ENCODE measurements at regions not wholly inside any gene's neighbourhood (a gene's known extent, or its start where the extent isn't known, plus 50 kb on each side); places are given as distances from the start of the nearest gene placed in this dataset.

- Histone ChIP-seq H3K9me3 (peaks cover 0 to 3% (median 0%) of the 10 kb centered on the region in 8 donors), H3K4me3 (no peak overlapping the region), H3K36me3 (no peaks in the 10 kb centered on the region), H3K4me1 (peaks cover 0 to 3% (median 0%) of the 10 kb centered on the region in 6 donors), H3K27ac (no peak overlapping the region), H3K27me3 (replicated peaks in 1 of 7) (no peaks in the 10 kb centered on the region)
- no peak for DNase-seq
- 14 to 32% (median 19%) methylated on average over 1 of the region's 1 CpG for WGBS, 5 donors
- intact Hi-C loops (cut with DNase I; ENCODE audit: low total_unique reads) = no loop called here
- TF ChIP-seq POLR2AphosphoS5 (IDR thresholded peaks at IDR 0.05) (no peak), POLR2A (IDR thresholded peaks at IDR 0.05) (no peak), CTCF (IDR thresholded peaks at IDR 0.05 in 8 of 11, conservative IDR thresholded peaks at IDR 0.05 in 3 of 11) (no peak)
Observed at GRCh38 chr4:19940861-19941260, 310.8 kb upstream of the SLIT2 start.

GRCh38 chr4:19936476-19936875 lies 315.2 kb upstream of the SLIT2 start:
- Histone ChIP-seq H3K4me3 (no peak overlapping the region), H3K9me3 (no peaks in the 10 kb centered on the region), H3K4me1 (no peaks in the 10 kb centered on the region), H3K27me3 (replicated peaks in 1 of 7) (no peaks in the 10 kb centered on the region), H3K36me3 (no peaks in the 10 kb centered on the region), H3K27ac (no peak overlapping the region)
- TF ChIP-seq CTCF (IDR thresholded peaks at IDR 0.05 in 8 of 11, conservative IDR thresholded peaks at IDR 0.05 in 3 of 11) (no peak), POLR2A (IDR thresholded peaks at IDR 0.05) (no peak), POLR2AphosphoS5 (IDR thresholded peaks at IDR 0.05) (no peak)
- WGBS, 5 donors = 42 to 67% (median 49%) methylated on average over 3 of the region's 3 CpGs
- DNase-seq = no peak
- intact Hi-C loops (cut with DNase I; ENCODE audit: low total_unique reads) = no loop called here

- TF ChIP-seq POLR2A (IDR thresholded peaks at IDR 0.05) (no peak), CTCF (IDR thresholded peaks at IDR 0.05 in 8 of 11, conservative IDR thresholded peaks at IDR 0.05 in 3 of 11) (no peak), POLR2AphosphoS5 (IDR thresholded peaks at IDR 0.05) (no peak)
- WGBS, 5 donors = 79 to 95% (median 86%) methylated on average over 3 of the region's 3 CpGs
Observed at GRCh38 chr4:19930742-19931141, 321.0 kb upstream of the SLIT2 start.

GRCh38 chr4:19927381-19927780 lies 324.3 kb upstream of the SLIT2 start:
- no peak for DNase-seq
- WGBS, 5 donors = 78 to 86% (median 82%) methylated on average over 4 of the region's 4 CpGs

More at GRCh38 chr4:19930742-19931141, 321.0 kb upstream of the SLIT2 start:
- Histone ChIP-seq H3K4me1 (peaks cover 0 to 8% (median 0%) of the 10 kb centered on the region in 6 donors), H3K27me3 (replicated peaks in 1 of 7) (no peaks in the 10 kb centered on the region), H3K9me3 (no peaks in the 10 kb centered on the region), H3K4me3 (no peak overlapping the region), H3K27ac (no peak overlapping the region), H3K36me3 (no peaks in the 10 kb centered on the region)
- no peak for DNase-seq
- intact Hi-C loops (cut with DNase I; ENCODE audit: low total_unique reads) = no loop called here

More at GRCh38 chr4:19927381-19927780, 324.3 kb upstream of the SLIT2 start:
- H3K27ac ChIP-seq = no peak overlapping the region
- intact Hi-C loops (cut with DNase I; ENCODE audit: low total_unique reads) = no loop called here
- TF ChIP-seq POLR2AphosphoS5 (IDR thresholded peaks at IDR 0.05) (no peak), POLR2A (IDR thresholded peaks at IDR 0.05) (no peak), CTCF (IDR thresholded peaks at IDR 0.05 in 8 of 11, conservative IDR thresholded peaks at IDR 0.05 in 3 of 11) (no peak)
- H3K36me3 ChIP-seq = no peaks in the 10 kb centered on the region
- no peaks in the 10 kb centered on the region for H3K9me3 ChIP-seq
- no peak overlapping the region for H3K4me3 ChIP-seq
- H3K4me1 ChIP-seq = peaks cover 0 to 9% (median 0%) of the 10 kb centered on the region in 6 donors
- no peaks in the 10 kb centered on the region for H3K27me3 ChIP-seq (replicated peaks in 1 of 7)
